Hepatocyte (in vitro differentiated cells): ENCODE measurements at regions not wholly inside any gene's neighbourhood (a gene's known extent, or its start where the extent isn't known, plus 50 kb on each side); places are given as distances from the start of the nearest gene placed in this dataset.

Experiments
- DNase-seq: peaks from one replicate; pipeline ENCODE4 v3.0.0-alpha.2; 2016; ENCODE audit warnings: low spot score
- H2AFZ ChIP-seq: fragments of 200-600 bp; sonication (generic); 2 replicates; pipeline ENCODE4 v1.6.0; 2016; ENCODE audit warnings: antibody characterized with exemption, mild to moderate bottlenecking
- H3K27ac ChIP-seq: fragments of 200-600 bp; sonication (generic); 2 replicates; pipeline ENCODE4 v1.5.1; 2016; ENCODE audit warnings: mild to moderate bottlenecking
- H3K27me3 ChIP-seq: fragments of 200-600 bp; sonication (generic); 2 replicates; pipeline ENCODE4 v1.6.1; 2016
- H3K36me3 ChIP-seq: fragments of 200-600 bp; sonication (generic); replicated peaks from 2 replicates; pipeline ENCODE4 v1.5.1; 2016; ENCODE audit warnings: low read depth; ENCODE audit not compliant: insufficient read depth
- H3K4me1 ChIP-seq: fragments of 200-600 bp; sonication (generic); 2 replicates; pipeline ENCODE4 v1.5.1; 2016; ENCODE audit warnings: mild to moderate bottlenecking, moderate library complexity; ENCODE audit not compliant: insufficient read depth
- H3K4me2 ChIP-seq: fragments of 200-600 bp; sonication (generic); 2 replicates; pipeline ENCODE4 v1.6.0; 2016
- H3K4me3 ChIP-seq: fragments of 200-600 bp; sonication (generic); 2 replicates; pipeline ENCODE4 v1.5.1; 2016; ENCODE audit warnings: mild to moderate bottlenecking
- H3K79me2 ChIP-seq: fragments of 200-600 bp; sonication (generic); 2 replicates; pipeline ENCODE4 v1.6.0; 2017; ENCODE audit warnings: mild to moderate bottlenecking
- H3K9me2 ChIP-seq: fragments of 200-600 bp; sonication (generic); replicated peaks from 2 replicates; pipeline ENCODE4 v1.6.0; 2017; ENCODE audit warnings: mild to moderate bottlenecking; ENCODE audit not compliant: insufficient read depth
- H3K9me3 ChIP-seq: fragments of 200-600 bp; sonication (generic); 2 replicates; pipeline ENCODE4 v1.5.1; 2016; ENCODE audit warnings: low read depth, mild to moderate bottlenecking
- H4K20me1 ChIP-seq: fragments of 200-600 bp; sonication (generic); 2 replicates; pipeline ENCODE4 v1.6.0; 2016; ENCODE audit warnings: mild to moderate bottlenecking; ENCODE audit not compliant: insufficient read depth, poor library complexity, severe bottlenecking
- EZH2 ChIP-seq: fragments of 200-600 bp; sonication (generic); IDR thresholded peaks from 2 replicates; pipeline ENCODE4 v1.6.1; 2016; ENCODE audit warnings: antibody characterized with exemption, mild to moderate bottlenecking, borderline replicate concordance
- EZH2phosphoT487 ChIP-seq: fragments of 200-600 bp; sonication (generic); IDR thresholded peaks from one replicate; pipeline ENCODE4 v1.6.1; 2018; ENCODE audit warnings: antibody characterized with exemption, mild to moderate bottlenecking, low read depth, moderate library complexity; ENCODE audit not compliant: unreplicated experiment, severe bottlenecking
- WGBS: methylation state at CpG from one replicate; pipeline ENCODE4 v1.1.6; 2016; ENCODE audit warnings: low lambda C conversion rate; ENCODE audit errors: missing lambda C conversion rate; 5-methylcytosine and 5-hydroxymethylcytosine counted together
- TF ChIP-seq, protein P1 (sequence below): fragments of 200-600 bp; sonication (generic); IDR thresholded peaks from 2 replicates; pipeline ENCODE4 v1.5.1; 2016; ENCODE audit warnings: antibody characterized with exemption, mild to moderate bottlenecking; ENCODE audit not compliant: poor library complexity

DNA sequence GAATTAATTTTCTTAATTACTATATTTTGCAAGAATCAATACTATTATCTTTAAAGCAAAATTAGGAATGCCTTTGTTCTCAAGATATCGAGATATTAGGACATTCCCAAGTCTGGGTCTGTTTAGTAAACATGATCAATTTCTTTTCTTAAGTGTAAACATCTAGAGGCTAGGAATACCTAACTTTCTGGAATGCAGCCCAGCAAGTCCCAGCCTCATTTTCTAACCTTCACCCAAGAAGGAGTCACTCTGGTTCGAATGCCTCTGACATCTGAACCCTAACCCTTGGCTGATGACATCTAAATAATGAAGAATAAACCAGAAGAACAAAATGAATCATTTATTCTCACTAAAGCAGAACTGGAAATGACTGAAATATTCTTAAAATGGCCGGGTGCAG lies 297.5 kb upstream of the IRX3 start:
- DNase-seq: no peak
- no peak overlapping the region for H3K27ac ChIP-seq
- no peaks in the 10 kb centered on the region for H3K9me2 ChIP-seq
- no peak for TF ChIP-seq EZH2
- TF ChIP-seq, protein P1, sequence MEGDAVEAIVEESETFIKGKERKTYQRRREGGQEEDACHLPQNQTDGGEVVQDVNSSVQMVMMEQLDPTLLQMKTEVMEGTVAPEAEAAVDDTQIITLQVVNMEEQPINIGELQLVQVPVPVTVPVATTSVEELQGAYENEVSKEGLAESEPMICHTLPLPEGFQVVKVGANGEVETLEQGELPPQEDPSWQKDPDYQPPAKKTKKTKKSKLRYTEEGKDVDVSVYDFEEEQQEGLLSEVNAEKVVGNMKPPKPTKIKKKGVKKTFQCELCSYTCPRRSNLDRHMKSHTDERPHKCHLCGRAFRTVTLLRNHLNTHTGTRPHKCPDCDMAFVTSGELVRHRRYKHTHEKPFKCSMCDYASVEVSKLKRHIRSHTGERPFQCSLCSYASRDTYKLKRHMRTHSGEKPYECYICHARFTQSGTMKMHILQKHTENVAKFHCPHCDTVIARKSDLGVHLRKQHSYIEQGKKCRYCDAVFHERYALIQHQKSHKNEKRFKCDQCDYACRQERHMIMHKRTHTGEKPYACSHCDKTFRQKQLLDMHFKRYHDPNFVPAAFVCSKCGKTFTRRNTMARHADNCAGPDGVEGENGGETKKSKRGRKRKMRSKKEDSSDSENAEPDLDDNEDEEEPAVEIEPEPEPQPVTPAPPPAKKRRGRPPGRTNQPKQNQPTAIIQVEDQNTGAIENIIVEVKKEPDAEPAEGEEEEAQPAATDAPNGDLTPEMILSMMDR: no peak
- TF ChIP-seq EZH2phosphoT487: no peak
- no peaks in the 10 kb centered on the region for H3K9me3 ChIP-seq
- no peak overlapping the region for H2AFZ ChIP-seq
- H3K27me3 ChIP-seq: no peaks in the 10 kb centered on the region
- no peaks in the 10 kb centered on the region for H3K36me3 ChIP-seq
- no peak overlapping the region for H3K4me2 ChIP-seq
- H3K4me1 ChIP-seq: no peaks in the 10 kb centered on the region
- no peaks in the 10 kb centered on the region for H3K79me2 ChIP-seq
- WGBS: 69% methylated on average over 3 of the region's 3 CpGs
- H3K4me3 ChIP-seq: no peak overlapping the region
- H4K20me1 ChIP-seq: no peaks in the 10 kb centered on the region

DNA sequence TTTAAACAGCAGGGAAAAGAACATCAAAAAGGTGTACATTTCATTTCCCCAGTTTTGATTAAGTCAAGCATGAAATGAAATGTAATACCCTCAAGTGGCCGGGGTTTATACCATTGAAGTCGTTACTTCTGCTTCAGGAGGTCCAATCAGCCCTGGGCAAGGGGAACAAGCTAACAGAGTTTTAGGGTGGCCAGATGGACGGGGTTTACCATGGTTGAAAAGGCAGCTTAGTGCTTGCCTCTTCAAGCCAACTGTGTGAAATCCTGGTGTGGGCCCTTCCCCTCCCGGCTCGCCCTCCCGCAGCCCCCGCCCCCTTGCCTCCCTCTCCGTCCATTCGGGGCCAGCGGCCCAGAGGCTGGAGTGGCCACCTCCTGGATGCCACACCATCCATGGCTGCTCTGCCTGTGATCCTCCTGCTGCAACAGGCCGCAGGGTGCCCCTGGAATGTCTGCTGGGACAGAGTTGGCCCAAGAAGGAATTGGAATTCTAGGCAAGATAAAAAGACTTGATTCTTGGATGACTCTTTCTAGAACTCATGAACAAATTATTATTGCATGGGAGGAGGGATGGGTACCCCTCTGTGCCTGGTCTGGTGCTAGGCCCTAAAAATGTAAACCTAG lies 296.2 kb upstream of the IRX3 start:
- Histone ChIP-seq H3K9me2 (no peaks in the 10 kb centered on the region), H3K27ac (no peak overlapping the region), H4K20me1 (no peaks in the 10 kb centered on the region), H3K4me1 (no peaks in the 10 kb centered on the region), H3K9me3 (no peaks in the 10 kb centered on the region), H3K4me2 (no peak overlapping the region), H3K27me3 (peaks cover 5% of the 10 kb centered on the region), H3K36me3 (no peaks in the 10 kb centered on the region), H3K79me2 (no peaks in the 10 kb centered on the region), H3K4me3 (no peak overlapping the region), H2AFZ (no peak overlapping the region)
- 85% methylated on average over 11 of the region's 11 CpGs for WGBS
- no peak for DNase-seq
- TF ChIP-seq EZH2phosphoT487: no peak
- TF ChIP-seq, protein P1: no peak
- no peak for TF ChIP-seq EZH2

DNA sequence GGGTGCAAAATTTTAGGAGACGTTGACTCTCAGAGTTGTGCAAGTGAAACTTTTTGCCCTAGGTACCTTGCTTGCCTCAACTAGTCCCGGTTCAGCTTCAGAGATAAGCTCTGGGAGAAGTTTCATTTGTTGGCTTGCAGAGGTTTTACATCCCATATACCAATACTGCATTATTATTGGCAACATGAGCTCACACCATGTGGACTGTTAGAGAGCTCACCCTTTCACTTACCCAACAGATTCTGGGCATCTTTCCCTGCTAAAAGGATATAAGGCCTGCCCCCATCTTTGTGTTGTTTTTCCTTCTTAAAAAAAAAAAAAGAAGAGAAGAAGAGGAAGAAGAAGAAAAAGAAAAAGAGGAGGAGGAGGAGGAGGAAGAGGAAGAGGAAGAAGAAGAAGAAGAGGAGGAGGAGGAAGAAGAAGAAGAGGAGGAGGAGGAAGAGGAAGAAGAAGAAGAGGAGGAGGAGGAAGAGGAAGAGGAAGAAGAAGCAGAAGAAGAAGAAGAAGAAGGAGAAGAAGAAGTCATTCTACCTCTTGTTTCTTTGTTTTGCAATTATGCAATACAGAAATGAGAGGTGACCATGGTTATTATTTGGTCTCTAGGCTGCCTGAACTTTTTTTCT lies 292.6 kb upstream of the IRX3 start:
- DNase-seq: no peak
- Histone ChIP-seq H2AFZ (no peak overlapping the region), H3K4me1 (peaks cover 5% of the 10 kb centered on the region), H3K27ac (no peak overlapping the region), H3K4me3 (no peak overlapping the region), H3K36me3 (no peaks in the 10 kb centered on the region), H3K4me2 (no peak overlapping the region), H3K79me2 (no peaks in the 10 kb centered on the region), H3K27me3 (peaks cover 25% of the 10 kb centered on the region), H4K20me1 (no peaks in the 10 kb centered on the region), H3K9me3 (no peaks in the 10 kb centered on the region), H3K9me2 (no peaks in the 10 kb centered on the region)
- WGBS: 77% methylated on average over 2 of the region's 2 CpGs
- TF ChIP-seq, protein P1: no peak
- TF ChIP-seq EZH2 (no peak), EZH2phosphoT487 (no peak)
